ENCODE measurements at regions not wholly inside any gene's neighbourhood (a gene's known extent, or its start where the extent isn't known, plus 50 kb on each side); places are given as distances from the start of the nearest gene placed in this dataset.

GRCh38 chr2:65663831-65664407, 231.5 kb upstream of the SPRED2 start (continued):
- TF ChIP-seq EGR1 (IDR thresholded peaks at IDR 0.05; ENCODE audit: borderline replicate concordance, low read depth, low read length) (no peak), EP300 (IDR thresholded peaks at IDR 0.05; ENCODE audit: borderline replicate concordance in 1 of 2, low read depth in 2 of 2, low read length in 2 of 2) (no peak), HDAC2 (IDR thresholded peaks at IDR 0.05; ENCODE audit: borderline replicate concordance in 1 of 2, low read depth in 2 of 2, low read length in 2 of 2) (no peak), CHD1 (IDR thresholded peaks at IDR 0.05; ENCODE audit: low read depth, low read length) (no peak), SRF (IDR thresholded peaks at IDR 0.05; ENCODE audit: low read depth, low read length) (no peak)
- TF ChIP-seq, protein P1, sequence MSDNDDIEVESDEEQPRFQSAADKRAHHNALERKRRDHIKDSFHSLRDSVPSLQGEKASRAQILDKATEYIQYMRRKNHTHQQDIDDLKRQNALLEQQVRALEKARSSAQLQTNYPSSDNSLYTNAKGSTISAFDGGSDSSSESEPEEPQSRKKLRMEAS (IDR thresholded peaks at IDR 0.05): no peak
